HG03066 (cell line): ENCODE measurements at regions not wholly inside any gene's neighbourhood (a gene's known extent, or its start where the extent isn't known, plus 50 kb on each side); places are given as distances from the start of the nearest gene placed in this dataset.

Experiments used
- ATAC-seq: cut with Tn5 transposase; IDR thresholded peaks from one replicate; pipeline ENCODE4 v1.9.1; 2021; ENCODE audit warnings: low read depth; ENCODE audit not compliant: unreplicated experiment

DNA sequence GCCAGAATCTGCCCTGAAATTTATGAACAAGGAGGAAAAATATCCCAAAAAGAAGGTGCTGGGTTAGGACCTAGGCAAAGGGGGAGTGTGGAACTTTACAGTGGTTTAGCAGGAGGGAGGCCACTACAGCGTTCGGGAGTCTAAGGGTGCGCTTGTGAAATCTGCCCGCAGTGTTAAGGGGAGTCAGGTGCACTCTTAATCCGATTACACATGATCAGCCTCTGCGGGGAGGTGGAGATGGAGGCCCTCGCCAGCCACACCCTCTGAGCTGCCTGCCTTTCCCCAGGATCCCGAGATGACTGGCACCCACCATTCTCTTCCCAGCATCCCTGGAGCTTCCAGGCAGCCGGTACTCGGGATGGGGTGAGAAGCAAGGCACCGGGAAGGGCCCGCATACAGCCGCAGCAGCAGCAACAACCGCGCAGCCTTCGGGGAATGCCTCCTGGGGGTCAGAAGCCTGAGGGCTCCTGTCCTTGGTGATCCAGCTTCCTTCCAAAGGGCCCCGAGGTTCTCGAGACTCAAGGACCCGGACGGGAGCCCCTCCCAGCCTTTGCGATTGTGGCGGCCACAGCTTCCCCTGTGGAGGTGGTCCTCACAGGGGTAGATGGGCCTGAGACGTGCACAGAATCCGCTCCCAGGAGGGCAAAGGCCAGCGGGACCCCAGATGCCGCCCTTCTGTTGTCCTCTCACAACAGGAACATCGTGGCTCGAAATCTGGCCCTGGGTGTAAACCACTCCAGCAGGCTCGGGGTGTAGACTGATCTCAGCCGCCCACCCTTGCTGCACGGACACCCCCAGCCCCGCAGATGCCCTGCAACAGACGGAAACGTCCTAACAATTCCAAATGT lies 57.3 kb upstream of the CST7 start:
- ATAC-seq: no peak

- ATAC-seq: no peak
These were observed 56.5 kb upstream of the CST7 start for GRCh38 chr20:24892522-24892921.

DNA sequence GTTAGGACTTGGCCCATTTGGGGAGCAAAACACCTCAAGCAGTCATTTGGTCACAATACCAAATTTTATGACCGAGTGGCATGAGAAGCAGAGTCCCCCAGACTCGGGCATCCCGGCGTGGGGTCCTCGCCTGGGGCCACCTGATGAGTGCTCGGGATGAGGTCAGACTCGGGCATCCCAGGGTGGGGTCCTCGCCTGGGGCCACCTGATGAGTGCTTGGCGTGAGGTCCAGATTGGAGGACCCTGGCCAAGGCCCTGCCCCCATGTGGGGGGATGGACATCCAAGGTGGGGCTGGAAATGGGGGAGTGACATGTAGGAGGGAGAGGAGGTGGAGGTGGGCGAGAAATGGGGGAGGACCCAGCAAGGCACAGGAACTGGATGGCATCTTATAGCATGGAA lies 56.1 kb upstream of the CST7 start:
- ATAC-seq: no peak

DNA sequence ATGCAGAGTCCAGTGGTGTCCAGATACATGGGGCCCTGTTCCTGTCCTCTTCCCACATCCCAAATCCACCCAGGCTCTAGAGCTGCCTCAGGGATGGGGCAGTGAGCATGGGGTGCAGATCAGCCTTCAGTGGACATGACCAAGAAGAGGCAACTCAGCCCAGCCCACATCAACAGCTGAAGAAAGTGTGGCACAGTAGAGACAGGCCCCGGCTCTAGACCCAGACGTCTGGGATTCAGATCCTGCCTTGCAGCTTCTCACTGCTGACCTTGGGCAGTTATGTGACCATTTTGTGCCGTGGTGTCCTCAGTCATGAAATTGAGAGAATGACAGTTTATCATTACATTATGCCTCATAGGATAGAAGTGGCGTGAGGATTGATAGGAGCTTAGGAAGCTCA lies 54.6 kb upstream of the CST7 start:
- ATAC-seq: no peak

DNA sequence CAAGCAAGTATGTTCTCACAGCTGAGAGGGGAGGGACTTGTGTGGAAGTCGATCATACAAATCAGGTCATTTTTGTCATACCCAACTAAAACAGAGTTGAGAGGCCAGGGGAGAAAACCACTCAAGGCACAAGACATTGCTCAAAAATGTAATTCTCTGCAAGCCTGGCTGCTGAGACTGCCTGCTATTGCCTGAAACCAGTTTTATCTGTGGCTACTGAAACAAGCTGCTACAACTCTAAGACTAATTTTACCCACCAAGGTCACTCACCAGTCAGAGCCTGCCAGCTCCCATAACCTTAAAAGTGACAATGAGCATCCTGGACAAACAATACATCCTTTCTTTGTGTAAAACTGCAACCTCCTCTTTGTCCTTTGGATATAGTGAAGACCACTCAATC lies 54.1 kb upstream of the CST7 start:
- ATAC-seq: no peak

DNA sequence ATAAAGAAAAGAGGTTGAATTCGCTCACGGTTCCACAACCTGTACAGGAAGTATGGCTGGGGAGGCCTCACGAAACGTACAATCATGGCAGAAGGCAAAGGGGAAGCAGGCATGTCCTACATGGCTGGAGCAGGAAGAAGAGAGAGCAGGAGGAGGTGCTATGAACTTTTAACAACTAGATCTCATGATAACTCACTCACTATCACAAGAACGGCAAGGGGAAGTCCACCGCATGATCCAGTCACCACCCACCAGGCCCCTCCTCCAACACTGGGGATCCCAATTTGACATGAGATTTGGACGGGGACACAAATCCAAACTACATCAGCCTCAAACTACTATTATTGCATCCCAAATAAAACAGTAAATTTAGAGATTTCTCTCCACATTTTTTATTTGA lies 53.6 kb upstream of the CST7 start:
- no peak for ATAC-seq

GRCh38 chr20:24895898-24896658 lies 53.0 kb upstream of the CST7 start:
- ATAC-seq: no peak

GRCh38 chr20:24896984-24897383 lies 52.1 kb upstream of the CST7 start:
- ATAC-seq: no peak

GRCh38 chr20:24897974-24898373 lies 51.1 kb upstream of the CST7 start:
- ATAC-seq: no peak

DNA sequence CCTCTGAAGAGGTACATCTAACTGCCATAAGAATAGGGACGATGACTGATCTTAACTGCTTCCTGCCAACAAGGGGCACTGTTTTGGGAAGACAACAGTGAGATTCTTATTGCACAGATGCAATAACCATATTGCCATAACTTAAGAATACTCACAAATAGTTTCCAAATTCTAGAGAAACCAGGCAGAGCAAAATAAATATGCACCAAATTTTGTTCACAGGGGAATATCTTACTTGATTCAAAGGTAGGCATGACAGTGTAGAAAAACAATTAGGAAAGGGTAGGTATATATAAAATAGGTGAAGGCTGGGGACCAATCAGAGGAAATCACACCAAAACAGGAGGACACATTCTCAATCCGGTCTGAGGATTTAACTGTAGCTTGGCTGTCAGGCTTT lies 49.9 kb upstream of the CST7 start:
- no peak for ATAC-seq
